ENCODE measurements at regions not wholly inside any gene's neighbourhood (a gene's known extent, or its start where the extent isn't known, plus 50 kb on each side); places are given as distances from the start of the nearest gene placed in this dataset.
A peak's percentile ranks its signal among the peaks of the same experiment; 100 is the strongest.

- ChIA-PET RAD21 (ENCODE audit: unreplicated experiment) (interaction anchor here (0.5 to 0.7 kb wide), 2 partner anchors 9 to 441 kb away, joined by 3 to 6 read pairs; no protein-coding TSS in a partner anchor), SMC1A (ENCODE audit: uncharacterized antibody, unreplicated experiment) (interaction anchor here (1.1 to 1.6 kb wide), 5 partner anchors 9 to 60 kb away, joined by 3 to 4 read pairs (median 4); no protein-coding TSS in a partner anchor), POLR2A (no interaction called here), CTCF (interaction anchor here (0.5 to 1.1 kb wide), 2 partner anchors 11 to 813 kb away, joined by 3 to 4 read pairs; no protein-coding TSS in a partner anchor)
- ATAC-seq: peak; percentile 81
- in situ Hi-C loops (cut with MboI) (no loop called here), intact Hi-C loops (cut with micrococcal nuclease; ENCODE audit: unreplicated experiment) (no loop called here)
- no peaks in the 10 kb centered on the region for H3K36me3 ChIP-seq (ENCODE audit: control insufficient read depth in 2 of 2, insufficient read depth in 2 of 2, low read length in 1 of 2)
- H3K27me3 ChIP-seq (replicated peaks in 1 of 2; ENCODE audit: control insufficient read depth in 2 of 2, insufficient read depth in 2 of 2, low read length in 1 of 2): no peaks in the 10 kb centered on the region
- H3K79me2 ChIP-seq (ENCODE audit: control insufficient read depth, insufficient read depth, low read length): no peaks in the 10 kb centered on the region
- FAIRE-seq: no peak
- H3K27ac ChIP-seq (ENCODE audit: control insufficient read depth, insufficient read depth): no peak overlapping the region
- no peak overlapping the region for H3K9ac ChIP-seq (ENCODE audit: control insufficient read depth, insufficient read depth, low read length)
- no peaks in the 10 kb centered on the region for H3K4me1 ChIP-seq (ENCODE audit: control insufficient read depth, insufficient read depth, low read length)
- no peak overlapping the region for H2AFZ ChIP-seq (ENCODE audit: control insufficient read depth, low read depth, low read length)
- no peaks in the 10 kb centered on the region; the same call in 2 of the 3 replicates for H3K9me3 ChIP-seq (replicated peaks; ENCODE audit: control insufficient read depth, insufficient read depth, low read length)
- no TSS peak for BruUV-seq (replicated peaks)
- H4K20me1 ChIP-seq (ENCODE audit: control insufficient read depth, insufficient read depth): no peaks in the 10 kb centered on the region
- H3K4me2 ChIP-seq (ENCODE audit: control insufficient read depth, insufficient read depth): no peak overlapping the region
- H3K4me3 ChIP-seq: no peak overlapping the region
- no peak for TF ChIP-seq ZNF384 (IDR thresholded peaks at IDR 0.05; ENCODE audit: borderline replicate concordance, low read depth, low read length)
- TF ChIP-seq IKZF2 (IDR thresholded peaks at IDR 0.05): peak in 1 of 2 experiments; percentile 48; a peak in 1 of 4 replicates
- TF ChIP-seq MTA2 (IDR thresholded peaks at IDR 0.05; ENCODE audit: low read depth): peak; percentile 66
- TF ChIP-seq TAF1 (IDR thresholded peaks at IDR 0.05; ENCODE audit: borderline replicate concordance, low read depth, low read length): no peak
- 0 out of 2 replicates have a peak, but pooled peaks have one; percentile 39 for TF ChIP-seq RELB (IDR thresholded peaks at IDR 0.05; ENCODE audit: low read depth)
- TF ChIP-seq ATF3 (IDR thresholded peaks at IDR 0.05; ENCODE audit: borderline replicate concordance, extremely low read depth, low read depth, low read length): no peak
- no peak for TF ChIP-seq BMI1 (IDR thresholded peaks at IDR 0.05; ENCODE audit: borderline replicate concordance)
- TF ChIP-seq NR2C1 (IDR thresholded peaks at IDR 0.05): no peak
- TF ChIP-seq RUNX3 (IDR thresholded peaks at IDR 0.05; ENCODE audit: low read length): peak; percentile 16; the same call in 1 of the 2 replicates
- TF ChIP-seq BCL11A (IDR thresholded peaks at IDR 0.05; ENCODE audit: low read depth, low read length): peak; percentile 65; the same call in 1 of the 2 replicates
- peak; percentile 40; the same call in 1 of the 2 replicates for TF ChIP-seq NFIC (IDR thresholded peaks at IDR 0.05; ENCODE audit: low read depth, low read length)
- WGBS (ENCODE audit: insufficient coverage, insufficient replicate concordance, low lambda C conversion rate, missing lambda C conversion rate): 28% methylated on average over 9 of the region's 9 CpGs
- DNase-seq (ENCODE audit: low read depth, low spot score): peak; percentile 48
Measured at GRCh38 chr5:67305913-67306710, 109.5 kb upstream of the CD180 start.
